Natural killer cell (primary cell): ENCODE measurements at regions not wholly inside any gene's neighbourhood (a gene's known extent, or its start where the extent isn't known, plus 50 kb on each side); places are given as distances from the start of the nearest gene placed in this dataset.

Experiments
- ATAC-seq, 3 donors: fragments of 150-1000 bp in 2 of 3; fragments of 200-7000 bp in 1 of 3; cut with Tn5 transposase; 1 replicate in 1 of 3; 2 replicates in 2 of 3; pipeline ENCODE4 v1.10.0; 2021; ENCODE audit warnings: mild to moderate bottlenecking in 2 of 3, moderate library complexity in 2 of 3
- DNase-seq, 2 donors: peaks; one replicate each; pipeline versions ENCODE4 v3.0.0 to v3.0.0-alpha.2; 2013 to 2021; ENCODE audit warnings: mixed read lengths in 1 of 2
- H3K27ac ChIP-seq: one replicate; pipeline ENCODE4 v1.5.1; 2013; ENCODE audit warnings: mild to moderate bottlenecking, low read length
- H3K27me3 ChIP-seq: one replicate; pipeline ENCODE4 v1.6.1; 2013; ENCODE audit warnings: low read length; ENCODE audit not compliant: control insufficient read depth, insufficient read depth
- H3K36me3 ChIP-seq: one replicate; pipeline ENCODE4 v1.6.1; 2013; ENCODE audit warnings: low read length; ENCODE audit not compliant: control insufficient read depth, insufficient read depth
- H3K4me1 ChIP-seq: one replicate; pipeline ENCODE4 v1.6.1; 2013; ENCODE audit warnings: low read length; ENCODE audit not compliant: control insufficient read depth, insufficient read depth
- H3K4me3 ChIP-seq: one replicate; pipeline ENCODE4 v1.5.1; 2013; ENCODE audit warnings: low read length
- H3K9me3 ChIP-seq: one replicate; pipeline ENCODE4 v1.6.1; 2013; ENCODE audit warnings: low read length; ENCODE audit not compliant: control insufficient read depth, insufficient read depth
- H3K27ac Mint-ChIP-seq, 2 donors: one replicate each; pipeline ENCODE4 v1.8.0; 2022; ENCODE audit warnings: mild to moderate bottlenecking in 2 of 2, mixed read lengths in 2 of 2, moderate library complexity in 1 of 2
- H3K27me3 Mint-ChIP-seq, 2 donors: one replicate each; pipeline ENCODE4 v1.8.0; 2022; ENCODE audit warnings: low read depth in 2 of 2, mixed read lengths in 2 of 2
- H3K36me3 Mint-ChIP-seq: one replicate; pipeline ENCODE4 v1.8.0; 2022; ENCODE audit warnings: mixed read lengths
- H3K4me1 Mint-ChIP-seq, 2 donors: one replicate each; pipeline ENCODE4 v1.8.0; 2022; ENCODE audit warnings: mixed read lengths in 2 of 2
- H3K4me3 Mint-ChIP-seq: one replicate; pipeline ENCODE4 v1.8.0; 2022; ENCODE audit warnings: mild to moderate bottlenecking, moderate library complexity, mixed read lengths
- H3K9me3 Mint-ChIP-seq, 2 donors: one replicate each; pipeline ENCODE4 v1.8.0; 2022; ENCODE audit warnings: mixed read lengths in 2 of 2
- CTCF ChIP-seq: fragments of 200-600 bp; IDR thresholded peaks from one replicate; pipeline ENCODE4 v1.8.0; 2022; ENCODE audit warnings: antibody characterized with exemption
- WGBS: methylation state at CpG from one replicate; pipeline ENCODE4 v1.1.7; 2013; ENCODE audit warnings: missing lambda C conversion rate; ENCODE audit not compliant: insufficient coverage; 5-methylcytosine and 5-hydroxymethylcytosine counted together
- intact Hi-C: fragments of 100-400 bp; cut with micrococcal nuclease; formaldehyde crosslinking; loops from one replicate; pipeline ENCODE4 v1.14.2; 2022

GRCh38 chr11:97451441-97451840, 1061.6 kb downstream of the JRKL start:
- Mint-ChIP-seq H3K36me3 (no peaks in the 10 kb centered on the region), H3K4me1 (no peaks in the 10 kb centered on the region), H3K9me3 (peaks cover 5 to 20% of the 10 kb centered on the region in 2 donors), H3K4me3 (no peak overlapping the region), H3K27me3 (no peaks in the 10 kb centered on the region), H3K27ac (no peak overlapping the region)
- Histone ChIP-seq H3K4me3 (no peak overlapping the region), H3K27me3 (no peaks in the 10 kb centered on the region), H3K4me1 (no peaks in the 10 kb centered on the region), H3K36me3 (no peaks in the 10 kb centered on the region), H3K9me3 (peaks cover 3% of the 10 kb centered on the region), H3K27ac (no peak overlapping the region)
- no peak for ATAC-seq
- intact Hi-C loops: no loop called here
- WGBS: 74% methylated on average over 4 of the region's 4 CpGs
- no peak for TF ChIP-seq CTCF
- no peak for DNase-seq

GRCh38 chr11:97454988-97455387, 1065.2 kb downstream of the JRKL start:
- Histone ChIP-seq H3K27me3 (no peaks in the 10 kb centered on the region), H3K4me1 (no peaks in the 10 kb centered on the region), H3K27ac (no peak overlapping the region), H3K9me3 (no peaks in the 10 kb centered on the region), H3K4me3 (no peak overlapping the region), H3K36me3 (no peaks in the 10 kb centered on the region)
- Mint-ChIP-seq H3K4me1 (no peaks in the 10 kb centered on the region), H3K9me3 (peaks cover 7 to 15% of the 10 kb centered on the region in 2 donors), H3K27ac (no peak overlapping the region), H3K27me3 (no peaks in the 10 kb centered on the region), H3K4me3 (no peak overlapping the region), H3K36me3 (no peaks in the 10 kb centered on the region)
- intact Hi-C loops: no loop called here
- TF ChIP-seq CTCF: no peak
- WGBS: 0% methylated on average over 1 of the region's 1 CpG
- DNase-seq (no peak), ATAC-seq (no peak)

GRCh38 chr11:97460091-97460490, 1070.3 kb downstream of the JRKL start:
- Mint-ChIP-seq H3K36me3 (peaks cover 11% of the 10 kb centered on the region), H3K27me3 (no peaks in the 10 kb centered on the region), H3K27ac (no peak overlapping the region), H3K4me3 (no peak overlapping the region), H3K4me1 (no peaks in the 10 kb centered on the region), H3K9me3 (peaks cover 14 to 22% of the 10 kb centered on the region in 2 donors)
- Histone ChIP-seq H3K27me3 (no peaks in the 10 kb centered on the region), H3K27ac (no peak overlapping the region), H3K9me3 (peaks cover 19% of the 10 kb centered on the region), H3K36me3 (no peaks in the 10 kb centered on the region), H3K4me1 (no peaks in the 10 kb centered on the region), H3K4me3 (no peak overlapping the region)
- intact Hi-C loops: no loop called here
- TF ChIP-seq CTCF: no peak
- DNase-seq: no peak
- no peak for ATAC-seq

DNA sequence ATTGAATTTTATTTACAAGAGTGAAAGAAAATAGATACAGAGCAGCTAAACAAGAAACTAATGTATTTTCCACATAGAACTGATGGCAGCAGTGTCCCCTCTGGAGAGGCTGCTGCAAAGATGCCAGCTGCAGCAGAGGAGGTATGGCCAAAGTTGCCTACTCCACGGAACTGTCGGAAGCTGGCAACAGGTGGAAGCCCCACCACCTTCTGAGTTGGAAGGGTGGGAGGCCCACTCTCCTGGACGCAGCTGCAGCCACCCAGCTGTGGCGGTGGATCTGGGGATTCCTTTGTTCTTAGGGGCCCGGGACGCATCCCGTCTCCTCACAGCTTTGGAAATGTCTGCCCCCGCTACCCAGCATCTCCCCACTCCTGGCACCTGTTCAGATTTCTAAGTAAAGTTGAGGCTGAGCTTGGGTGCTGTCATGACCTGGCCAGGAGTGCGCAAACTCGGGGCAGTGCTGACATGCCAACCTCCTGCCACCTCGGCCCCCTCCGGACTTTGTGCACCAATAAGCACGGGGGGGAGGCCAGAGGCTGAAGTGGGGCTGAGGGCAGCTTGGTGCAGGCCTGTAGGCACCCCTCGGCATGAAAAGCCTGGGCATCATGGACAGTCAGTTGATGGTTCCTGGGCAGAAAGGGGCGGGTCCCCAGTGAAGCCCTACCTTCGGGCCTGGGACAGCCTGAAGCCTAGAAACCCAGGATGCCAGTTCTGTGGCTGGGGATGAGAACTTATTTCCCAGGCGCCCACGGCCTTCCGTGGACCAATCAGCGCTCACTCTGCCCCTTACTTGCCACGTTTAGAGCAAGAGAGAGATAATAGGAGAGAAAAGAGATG, 1071.4 kb downstream of the JRKL start:
- 89% methylated on average over 21 of the region's 21 CpGs for WGBS
- H3K27ac Mint-ChIP-seq: no peak overlapping the region

More for the DNA sequence above, 1071.4 kb downstream of the JRKL start:
- H3K36me3 ChIP-seq: no peaks in the 10 kb centered on the region
- intact Hi-C loops: no loop called here
- DNase-seq: no peak
- peaks cover 19% of the 10 kb centered on the region for H3K9me3 ChIP-seq
- no peak overlapping the region for H3K4me3 ChIP-seq
- Mint-ChIP-seq H3K4me1 (no peaks in the 10 kb centered on the region), H3K4me3 (no peak overlapping the region), H3K36me3 (peaks cover 11% of the 10 kb centered on the region), H3K27me3 (no peaks in the 10 kb centered on the region), H3K9me3 (peaks cover 14 to 20% of the 10 kb centered on the region in 2 donors)
- H3K4me1 ChIP-seq: no peaks in the 10 kb centered on the region
- H3K27ac ChIP-seq: no peak overlapping the region
- H3K27me3 ChIP-seq: no peaks in the 10 kb centered on the region
- ATAC-seq: no peak
- no peak for TF ChIP-seq CTCF
